ENCODE measurements at regions not wholly inside any gene's neighbourhood (a gene's known extent, or its start where the extent isn't known, plus 50 kb on each side); places are given as distances from the start of the nearest gene placed in this dataset.

GRCh38 chr5:113989913-113990305, 372.0 kb upstream of the KCNN2 start (continued):
- TF ChIP-seq ZNF740 (CRISPR knock-in tag; IDR thresholded peaks at IDR 0.05) (no peak), ZNF740 (tag; IDR thresholded peaks at IDR 0.05) (no peak), RERE (CRISPR knock-in tag; IDR thresholded peaks at IDR 0.05; ENCODE audit: borderline replicate concordance) (no peak)

- no peak for TF ChIP-seq ZNF146 (CRISPR knock-in tag; IDR thresholded peaks at IDR 0.05; ENCODE audit: unreplicated experiment)
- TF ChIP-seq, protein P1, sequence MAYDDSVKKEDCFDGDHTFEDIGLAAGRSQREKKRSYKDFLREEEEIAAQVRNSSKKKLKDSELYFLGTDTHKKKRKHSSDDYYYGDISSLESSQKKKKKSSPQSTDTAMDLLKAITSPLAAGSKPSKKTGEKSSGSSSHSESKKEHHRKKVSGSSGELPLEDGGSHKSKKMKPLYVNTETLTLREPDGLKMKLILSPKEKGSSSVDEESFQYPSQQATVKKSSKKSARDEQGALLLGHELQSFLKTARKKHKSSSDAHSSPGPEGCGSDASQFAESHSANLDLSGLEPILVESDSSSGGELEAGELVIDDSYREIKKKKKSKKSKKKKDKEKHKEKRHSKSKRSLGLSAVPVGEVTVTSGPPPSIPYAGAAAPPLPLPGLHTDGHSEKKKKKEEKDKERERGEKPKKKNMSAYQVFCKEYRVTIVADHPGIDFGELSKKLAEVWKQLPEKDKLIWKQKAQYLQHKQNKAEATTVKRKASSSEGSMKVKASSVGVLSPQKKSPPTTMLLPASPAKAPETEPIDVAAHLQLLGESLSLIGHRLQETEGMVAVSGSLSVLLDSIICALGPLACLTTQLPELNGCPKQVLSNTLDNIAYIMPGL (CRISPR knock-in tag; IDR thresholded peaks at IDR 0.05), result no peak
- no peak for TF ChIP-seq PCBP2 (IDR thresholded peaks at IDR 0.05; ENCODE audit: low read depth, low read length, poor library complexity, severe bottlenecking)
- H2AFZ ChIP-seq (ENCODE audit: low read depth, low read length), result no peak overlapping the region
- no peak for ATAC-seq
- BruUV-seq (replicated peaks), result no TSS peak
- no peak overlapping the region for H3K9ac ChIP-seq (ENCODE audit: insufficient read depth in 1 of 2, low read depth in 2 of 2, low read length in 2 of 2)
- FAIRE-seq, result no peak
- H3K4me1 ChIP-seq (replicated peaks in 1 of 2; ENCODE audit: control insufficient read depth in 2 of 2, insufficient read depth in 2 of 2, low read length in 2 of 2), result no peaks in the 10 kb centered on the region
- ChIA-PET POLR2A (no interaction called here), CTCF (ENCODE audit: low intra/inter-chr PET ratio) (no interaction called here)
- no peaks in the 10 kb centered on the region for H3K9me1 ChIP-seq (ENCODE audit: control insufficient read depth, insufficient read depth, low read length)
- no peak overlapping the region for H3K4me3 ChIP-seq
- H3K4me2 ChIP-seq (ENCODE audit: insufficient read depth, low read length), result no peak overlapping the region
- no peaks in the 10 kb centered on the region for H3K27me3 ChIP-seq (ENCODE audit: control insufficient read depth in 2 of 2, insufficient read depth in 2 of 2, low read length in 2 of 2)
- H3K79me2 ChIP-seq (ENCODE audit: control insufficient read depth, insufficient read depth, low read length), result no peaks in the 10 kb centered on the region
- WGBS (ENCODE audit: insufficient coverage, low coverage, missing lambda C conversion rate), result 0% methylated on average over 1 of the region's 1 CpG
- no peaks in the 10 kb centered on the region for H3K36me3 ChIP-seq (ENCODE audit: control insufficient read depth, insufficient read depth, low read length)
- no peaks in the 10 kb centered on the region for H4K20me1 ChIP-seq (replicated peaks; ENCODE audit: control insufficient read depth, insufficient read depth, low read length)
- in situ Hi-C loops (cut with MboI) (no loop called here), intact Hi-C loops (cut with micrococcal nuclease) (no loop called here)
- H3K9me3 ChIP-seq (replicated peaks; ENCODE audit: control insufficient read depth, insufficient read depth, low read depth, low read length), result no peaks in the 10 kb centered on the region
- H3K27ac ChIP-seq (ENCODE audit: extremely low read depth, low read depth, low read length), result no peak overlapping the region
- no peak for DNase-seq (ENCODE audit: extremely low read depth in 1 of 4, low spot score in 3 of 4)
Measured at GRCh38 chr5:114001076-114001475, 360.8 kb upstream of the KCNN2 start.
